ENCODE measurements at regions not wholly inside any gene's neighbourhood (a gene's known extent, or its start where the extent isn't known, plus 50 kb on each side); places are given as distances from the start of the nearest gene placed in this dataset.

DNA sequence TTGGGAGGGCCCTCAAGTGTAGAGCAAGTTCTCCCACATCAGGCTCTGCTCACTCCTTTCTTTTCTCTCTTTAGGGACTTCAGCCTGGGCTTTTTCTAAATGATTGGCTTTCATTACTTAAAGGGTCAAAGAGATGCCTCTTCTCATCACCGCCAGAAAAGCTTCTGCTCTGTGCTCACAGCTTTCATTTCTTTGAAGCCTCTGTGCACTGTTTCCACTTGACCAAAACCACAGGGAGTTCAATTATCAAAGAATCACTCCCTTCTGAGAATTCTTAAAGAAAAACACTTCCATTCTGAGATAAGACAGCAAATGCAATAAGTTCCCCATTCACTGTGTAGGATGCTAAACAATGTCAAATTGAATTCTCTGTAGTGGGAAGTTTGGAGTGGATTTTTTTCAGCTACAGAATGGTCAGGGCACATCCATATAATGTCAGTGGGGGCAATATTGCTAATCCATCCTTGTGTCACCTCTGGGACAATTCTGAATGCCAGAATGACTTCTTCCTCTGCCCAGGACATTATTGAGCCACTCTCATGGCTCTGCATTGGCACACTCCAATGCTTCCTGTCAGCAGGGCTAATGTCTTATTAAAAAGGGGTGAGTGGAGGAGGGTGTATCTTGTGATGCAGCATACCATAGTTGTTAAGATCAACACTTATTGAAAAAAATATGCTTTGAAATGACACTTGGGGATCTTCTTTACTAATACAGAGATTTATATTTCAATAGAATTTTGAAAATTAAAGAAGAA is 217.6 kb downstream of the SNCA start:
- Histone ChIP-seq H4K20me1 (ENCODE audit: low read depth) (no peaks in the 10 kb centered on the region), H3K27me3 (no peaks in the 10 kb centered on the region), H3K4me1 (peaks cover 17% of the 10 kb centered on the region), H2AFZ (replicated peaks) (no peak overlapping the region), H3K4me3 (no peak overlapping the region), H3K9ac (no peak overlapping the region), H3K4me2 (peak overlapping the region; percentile 27), H3K36me3 (no peaks in the 10 kb centered on the region), H3K79me2 (ENCODE audit: low read depth) (no peaks in the 10 kb centered on the region), H3K27ac (no peak overlapping the region), H3F3A (ENCODE audit: low read depth) (no peaks in the 10 kb centered on the region), H3K9me3 (ENCODE audit: low read depth) (no peaks in the 10 kb centered on the region)
- DNase-seq (ENCODE audit: low spot score), result peak; percentile 8
- Mint-ChIP-seq H3K4me3 (peak overlapping the region; percentile 6), H3K36me3 (no peaks in the 10 kb centered on the region), H3K27me3 (ENCODE audit: insufficient read depth, low read depth) (peaks cover 5% of the 10 kb centered on the region), H3K9me3 (peaks cover 15% of the 10 kb centered on the region), H3K27ac (peak overlapping the region; percentile 72), H3K4me1 (peaks cover 44% of the 10 kb centered on the region)
- TF ChIP-seq EZH2phosphoT487 (IDR thresholded peaks at IDR 0.05) (no peak), EZH2 (IDR thresholded peaks at IDR 0.05) (no peak)
- TF ChIP-seq, protein P1, sequence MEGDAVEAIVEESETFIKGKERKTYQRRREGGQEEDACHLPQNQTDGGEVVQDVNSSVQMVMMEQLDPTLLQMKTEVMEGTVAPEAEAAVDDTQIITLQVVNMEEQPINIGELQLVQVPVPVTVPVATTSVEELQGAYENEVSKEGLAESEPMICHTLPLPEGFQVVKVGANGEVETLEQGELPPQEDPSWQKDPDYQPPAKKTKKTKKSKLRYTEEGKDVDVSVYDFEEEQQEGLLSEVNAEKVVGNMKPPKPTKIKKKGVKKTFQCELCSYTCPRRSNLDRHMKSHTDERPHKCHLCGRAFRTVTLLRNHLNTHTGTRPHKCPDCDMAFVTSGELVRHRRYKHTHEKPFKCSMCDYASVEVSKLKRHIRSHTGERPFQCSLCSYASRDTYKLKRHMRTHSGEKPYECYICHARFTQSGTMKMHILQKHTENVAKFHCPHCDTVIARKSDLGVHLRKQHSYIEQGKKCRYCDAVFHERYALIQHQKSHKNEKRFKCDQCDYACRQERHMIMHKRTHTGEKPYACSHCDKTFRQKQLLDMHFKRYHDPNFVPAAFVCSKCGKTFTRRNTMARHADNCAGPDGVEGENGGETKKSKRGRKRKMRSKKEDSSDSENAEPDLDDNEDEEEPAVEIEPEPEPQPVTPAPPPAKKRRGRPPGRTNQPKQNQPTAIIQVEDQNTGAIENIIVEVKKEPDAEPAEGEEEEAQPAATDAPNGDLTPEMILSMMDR (IDR thresholded peaks at IDR 0.05), result no peak

DNA sequence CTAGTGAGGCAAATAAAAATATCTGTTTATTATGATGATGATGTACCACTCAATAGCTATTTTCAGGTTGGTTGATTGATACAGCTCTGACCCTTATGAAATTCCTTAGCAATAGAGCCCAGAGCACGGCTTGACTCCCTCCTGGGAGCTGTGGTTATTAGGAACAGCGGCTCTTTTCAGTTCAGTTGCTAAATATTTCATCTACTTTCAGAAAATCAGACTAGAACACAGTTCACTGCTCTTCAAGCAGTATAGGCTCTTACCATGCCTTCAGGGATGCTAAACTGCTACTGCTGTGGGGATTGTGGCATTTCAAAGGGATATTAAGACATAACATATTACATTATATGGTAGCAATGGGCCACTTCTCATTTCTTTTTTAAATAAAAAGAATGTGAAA is 218.8 kb downstream of the SNCA start:
- Mint-ChIP-seq H3K36me3 (no peaks in the 10 kb centered on the region), H3K27ac (peak overlapping the region; percentile 76)
- H2AFZ ChIP-seq (replicated peaks), result no peak overlapping the region

DNA sequence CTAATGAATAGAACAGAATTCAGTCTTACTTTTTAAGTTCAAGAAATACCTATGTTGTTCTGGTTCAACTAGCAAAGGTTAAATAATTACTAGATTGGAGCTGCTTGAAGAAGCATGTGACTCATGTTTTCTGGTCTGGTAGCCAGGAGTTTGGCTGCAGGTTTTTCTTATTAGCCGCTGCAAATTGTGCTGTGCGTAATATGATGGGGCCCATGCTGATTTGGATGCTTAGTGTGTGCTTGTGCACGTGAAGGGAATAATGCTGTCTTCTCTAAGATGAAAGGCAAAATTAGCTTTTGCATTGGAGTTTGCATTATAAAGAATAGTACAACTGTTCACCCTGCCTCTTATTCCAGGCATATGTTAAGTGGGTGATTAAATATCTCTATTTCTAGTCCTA is 219.6 kb downstream of the SNCA start:
- no peaks in the 10 kb centered on the region for H3K27me3 ChIP-seq
- H3K9ac ChIP-seq, result no peak overlapping the region
- Mint-ChIP-seq H3K27ac (no peak overlapping the region), H3K4me3 (no peak overlapping the region), H3K9me3 (peaks cover 15% of the 10 kb centered on the region), H3K36me3 (no peaks in the 10 kb centered on the region), H3K27me3 (ENCODE audit: insufficient read depth, low read depth) (peaks cover 9% of the 10 kb centered on the region), H3K4me1 (peaks cover 44% of the 10 kb centered on the region)
- DNase-seq (ENCODE audit: low spot score), result no peak
- H3K79me2 ChIP-seq (ENCODE audit: low read depth), result no peaks in the 10 kb centered on the region
- no peak for TF ChIP-seq EZH2 (IDR thresholded peaks at IDR 0.05)
- TF ChIP-seq, protein P1 (IDR thresholded peaks at IDR 0.05), result no peak
- TF ChIP-seq EZH2phosphoT487 (IDR thresholded peaks at IDR 0.05), result no peak
- no peaks in the 10 kb centered on the region for H3F3A ChIP-seq (ENCODE audit: low read depth)
- H3K4me1 ChIP-seq, result peaks cover 17% of the 10 kb centered on the region
- no peaks in the 10 kb centered on the region for H4K20me1 ChIP-seq (ENCODE audit: low read depth)
- no peaks in the 10 kb centered on the region for H3K36me3 ChIP-seq
- H2AFZ ChIP-seq (replicated peaks), result no peak overlapping the region
- no peak overlapping the region for H3K27ac ChIP-seq
- no peak overlapping the region for H3K4me2 ChIP-seq
- H3K4me3 ChIP-seq, result no peak overlapping the region
- no peaks in the 10 kb centered on the region for H3K9me3 ChIP-seq (ENCODE audit: low read depth)

More for the DNA sequence above, 218.8 kb downstream of the SNCA start:
- TF ChIP-seq, protein P1 (IDR thresholded peaks at IDR 0.05), result no peak
- TF ChIP-seq EZH2 (IDR thresholded peaks at IDR 0.05), result no peak
- no peak for TF ChIP-seq EZH2phosphoT487 (IDR thresholded peaks at IDR 0.05)
- no peak for DNase-seq (ENCODE audit: low spot score)
- H3K9ac ChIP-seq, result no peak overlapping the region
- no peak overlapping the region for H3K4me3 Mint-ChIP-seq
- peaks cover 44% of the 10 kb centered on the region for H3K4me1 Mint-ChIP-seq
- H3K4me2 ChIP-seq, result no peak overlapping the region
- H3F3A ChIP-seq (ENCODE audit: low read depth), result no peaks in the 10 kb centered on the region
- peaks cover 9% of the 10 kb centered on the region for H3K27me3 Mint-ChIP-seq (ENCODE audit: insufficient read depth, low read depth)
- no peaks in the 10 kb centered on the region for H3K36me3 ChIP-seq
- no peak overlapping the region for H3K27ac ChIP-seq
- no peaks in the 10 kb centered on the region for H3K27me3 ChIP-seq
- H3K79me2 ChIP-seq (ENCODE audit: low read depth), result no peaks in the 10 kb centered on the region
- H3K9me3 Mint-ChIP-seq, result peaks cover 21% of the 10 kb centered on the region
- no peak overlapping the region for H3K4me3 ChIP-seq
- H4K20me1 ChIP-seq (ENCODE audit: low read depth), result no peaks in the 10 kb centered on the region
- H3K9me3 ChIP-seq (ENCODE audit: low read depth), result no peaks in the 10 kb centered on the region
- H3K4me1 ChIP-seq, result peaks cover 17% of the 10 kb centered on the region

Data from neural progenitor cell (in vitro differentiated cells).